ENCODE measurements at regions not wholly inside any gene's neighbourhood (a gene's known extent, or its start where the extent isn't known, plus 50 kb on each side); places are given as distances from the start of the nearest gene placed in this dataset.

DNA sequence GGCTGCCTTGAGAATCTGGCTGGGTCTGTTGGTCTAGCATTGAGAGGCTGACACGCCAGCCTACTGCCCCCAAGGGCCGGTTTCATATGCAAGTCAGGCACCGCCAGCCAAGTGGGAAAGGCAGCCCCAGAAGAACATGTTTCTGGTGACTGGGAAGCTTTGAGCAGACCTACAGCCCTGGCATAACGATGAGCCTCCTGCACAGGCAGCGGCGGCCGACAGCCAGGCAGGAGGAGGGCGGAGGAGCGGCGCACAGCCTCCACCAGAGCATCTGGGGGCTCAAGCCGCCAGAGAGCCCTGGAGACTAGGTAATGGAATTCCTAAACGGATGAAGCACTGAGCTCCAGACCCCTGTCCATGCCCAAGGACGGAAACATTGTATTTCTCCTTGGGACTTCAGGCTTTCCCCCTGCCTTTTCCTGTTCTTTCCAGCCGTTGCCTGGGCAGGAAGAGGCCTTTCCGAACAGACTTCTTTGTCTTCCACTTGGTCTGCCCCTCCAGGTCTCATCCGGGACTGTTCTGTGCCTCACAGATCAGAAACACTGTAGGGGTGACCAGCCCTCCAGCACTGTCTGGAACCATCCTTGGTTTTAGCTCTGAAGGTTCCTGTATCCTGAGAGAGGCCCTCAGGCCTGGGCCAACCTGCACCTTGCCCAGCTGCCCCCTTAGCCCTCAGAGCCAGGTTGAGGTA lies 59.5 kb downstream of the IRF2BP2 start:
- intact Hi-C loops (cut with micrococcal nuclease) = no loop called here
- Histone ChIP-seq H3K9ac (ENCODE audit: low read length) (no peak overlapping the region), H3K27ac (ENCODE audit: low read depth, low read length) (no peak overlapping the region), H3K27me3 (ENCODE audit: insufficient read depth, low read length) (no peaks in the 10 kb centered on the region), H3K4me3 (replicated peaks in 1 of 2; ENCODE audit: low read depth in 1 of 2, low read length in 2 of 2) (no peak overlapping the region), H3K4me1 (ENCODE audit: control insufficient read depth in 1 of 2, insufficient read depth in 2 of 2, low read length in 2 of 2) (no peaks in the 10 kb centered on the region), H4K20me1 (ENCODE audit: insufficient read depth) (no peaks in the 10 kb centered on the region), H3K79me2 (ENCODE audit: insufficient read depth, low read length) (no peaks in the 10 kb centered on the region), H3K9me2 (ENCODE audit: insufficient read depth) (no peaks in the 10 kb centered on the region), H3K9me3 (ENCODE audit: control insufficient read depth in 1 of 2, insufficient read depth in 1 of 2, low read depth in 1 of 2, low read length in 2 of 2) (no peaks in the 10 kb centered on the region), H3K4me2 (ENCODE audit: low read length) (no peak overlapping the region), H3K36me3 (ENCODE audit: control insufficient read depth in 1 of 2, insufficient read depth in 2 of 2, low read length in 2 of 2) (no peaks in the 10 kb centered on the region), H2AFZ (ENCODE audit: low read depth, low read length, poor library complexity, severe bottlenecking) (no peak overlapping the region)
- DNase-seq (ENCODE audit: low read depth, low spot score) (no peak), ATAC-seq (no peak)
- POLR2A ChIA-PET = no interaction called here
- CTCF ChIA-PET = no interaction called here
- RAD21 ChIA-PET (ENCODE audit: low non-redundant PET in 1 of 2, low total read pairs in 2 of 2, uncharacterized antibody in 2 of 2, unreplicated experiment in 2 of 2) = no interaction called here
- BruUV-seq (replicated peaks) = no TSS peak
- TF ChIP-seq ZNF274 (IDR thresholded peaks at IDR 0.05; ENCODE audit: low read depth, low read length) = no peak
- TF ChIP-seq JUND (IDR thresholded peaks at IDR 0.05) = no peak
- TF ChIP-seq POLR2AphosphoS5 (IDR thresholded peaks at IDR 0.05; ENCODE audit: low read depth, low read length) = no peak
- TF ChIP-seq CEBPB (IDR thresholded peaks at IDR 0.05; ENCODE audit: low read depth) = no peak
- no peak for TF ChIP-seq CBX3 (IDR thresholded peaks at IDR 0.05; ENCODE audit: low read depth)
- TF ChIP-seq SIN3A (IDR thresholded peaks at IDR 0.05; ENCODE audit: low read depth) = no peak
- TF ChIP-seq ZFX (IDR thresholded peaks at IDR 0.05) = no peak
- TF ChIP-seq YY1 (IDR thresholded peaks at IDR 0.05; ENCODE audit: extremely low read depth, insufficient replicate concordance, low read depth, low read length) = no peak
- TF ChIP-seq EZH2phosphoT487 (IDR thresholded peaks at IDR 0.05; ENCODE audit: borderline replicate concordance) = no peak
- TF ChIP-seq EZH2 (IDR thresholded peaks at IDR 0.05) = no peak
- no peak for TF ChIP-seq SP1 (IDR thresholded peaks at IDR 0.05; ENCODE audit: low read depth)
- TF ChIP-seq POLR2A (IDR thresholded peaks at IDR 0.05; ENCODE audit: borderline replicate concordance, extremely low read depth, insufficient read depth, insufficient read length) = no peak
- TF ChIP-seq, protein P1, sequence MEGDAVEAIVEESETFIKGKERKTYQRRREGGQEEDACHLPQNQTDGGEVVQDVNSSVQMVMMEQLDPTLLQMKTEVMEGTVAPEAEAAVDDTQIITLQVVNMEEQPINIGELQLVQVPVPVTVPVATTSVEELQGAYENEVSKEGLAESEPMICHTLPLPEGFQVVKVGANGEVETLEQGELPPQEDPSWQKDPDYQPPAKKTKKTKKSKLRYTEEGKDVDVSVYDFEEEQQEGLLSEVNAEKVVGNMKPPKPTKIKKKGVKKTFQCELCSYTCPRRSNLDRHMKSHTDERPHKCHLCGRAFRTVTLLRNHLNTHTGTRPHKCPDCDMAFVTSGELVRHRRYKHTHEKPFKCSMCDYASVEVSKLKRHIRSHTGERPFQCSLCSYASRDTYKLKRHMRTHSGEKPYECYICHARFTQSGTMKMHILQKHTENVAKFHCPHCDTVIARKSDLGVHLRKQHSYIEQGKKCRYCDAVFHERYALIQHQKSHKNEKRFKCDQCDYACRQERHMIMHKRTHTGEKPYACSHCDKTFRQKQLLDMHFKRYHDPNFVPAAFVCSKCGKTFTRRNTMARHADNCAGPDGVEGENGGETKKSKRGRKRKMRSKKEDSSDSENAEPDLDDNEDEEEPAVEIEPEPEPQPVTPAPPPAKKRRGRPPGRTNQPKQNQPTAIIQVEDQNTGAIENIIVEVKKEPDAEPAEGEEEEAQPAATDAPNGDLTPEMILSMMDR (IDR thresholded peaks at IDR 0.05 in 2 of 3, conservative IDR thresholded peaks at IDR 0.05 in 1 of 3; ENCODE audit: borderline replicate concordance in 1 of 3, insufficient read depth in 1 of 3, low read depth in 2 of 3, low read length in 2 of 3) = no peak
- TF ChIP-seq, protein P2, sequence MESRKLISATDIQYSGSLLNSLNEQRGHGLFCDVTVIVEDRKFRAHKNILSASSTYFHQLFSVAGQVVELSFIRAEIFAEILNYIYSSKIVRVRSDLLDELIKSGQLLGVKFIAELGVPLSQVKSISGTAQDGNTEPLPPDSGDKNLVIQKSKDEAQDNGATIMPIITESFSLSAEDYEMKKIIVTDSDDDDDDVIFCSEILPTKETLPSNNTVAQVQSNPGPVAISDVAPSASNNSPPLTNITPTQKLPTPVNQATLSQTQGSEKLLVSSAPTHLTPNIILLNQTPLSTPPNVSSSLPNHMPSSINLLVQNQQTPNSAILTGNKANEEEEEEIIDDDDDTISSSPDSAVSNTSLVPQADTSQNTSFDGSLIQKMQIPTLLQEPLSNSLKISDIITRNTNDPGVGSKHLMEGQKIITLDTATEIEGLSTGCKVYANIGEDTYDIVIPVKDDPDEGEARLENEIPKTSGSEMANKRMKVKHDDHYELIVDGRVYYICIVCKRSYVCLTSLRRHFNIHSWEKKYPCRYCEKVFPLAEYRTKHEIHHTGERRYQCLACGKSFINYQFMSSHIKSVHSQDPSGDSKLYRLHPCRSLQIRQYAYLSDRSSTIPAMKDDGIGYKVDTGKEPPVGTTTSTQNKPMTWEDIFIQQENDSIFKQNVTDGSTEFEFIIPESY (IDR thresholded peaks at IDR 0.05; ENCODE audit: extremely low read depth, insufficient replicate concordance, low read length) = no peak
- TF ChIP-seq, protein P3, sequence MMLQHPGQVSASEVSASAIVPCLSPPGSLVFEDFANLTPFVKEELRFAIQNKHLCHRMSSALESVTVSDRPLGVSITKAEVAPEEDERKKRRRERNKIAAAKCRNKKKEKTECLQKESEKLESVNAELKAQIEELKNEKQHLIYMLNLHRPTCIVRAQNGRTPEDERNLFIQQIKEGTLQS (IDR thresholded peaks at IDR 0.05) = no peak
- TF ChIP-seq RAD21 (IDR thresholded peaks at IDR 0.05; ENCODE audit: low read depth) = no peak
